GM12878 (cell line): ENCODE measurements at regions not wholly inside any gene's neighbourhood (a gene's known extent, or its start where the extent isn't known, plus 50 kb on each side); places are given as distances from the start of the nearest gene placed in this dataset.

Experiments
- ATF2 ChIP-seq: IDR thresholded peaks from 2 replicates; pipeline ENCODE4 v1.6.1; 2012; ENCODE audit warnings: low read length, inconsistent platforms
- CHD1 ChIP-seq: IDR thresholded peaks from 2 replicates; pipeline ENCODE4 v1.6.1; 2012; ENCODE audit warnings: low read depth, low read length, improper control_type of control experiment
- CTCF ChIP-seq, 3 experiments: IDR thresholded peaks in 2 of 3; conservative IDR thresholded peaks in 1 of 3; 2 replicates each; pipeline ENCODE4 v1.5.1; 2011; ENCODE audit warnings: low read depth in 3 of 3, low read length in 3 of 3, mild to moderate bottlenecking in 3 of 3, control low read depth in 2 of 3, moderate library complexity in 2 of 3, inconsistent platforms in 1 of 3, mixed read lengths in 1 of 3; ENCODE audit not compliant: control insufficient read depth in 2 of 3, insufficient read depth in 1 of 3; ENCODE audit errors: extremely low read depth in 1 of 3
- E2F8 ChIP-seq: fragments of 450-650 bp; IDR thresholded peaks from 2 replicates; pipeline ENCODE4 v1.6.1; 2018; ENCODE audit warnings: mild to moderate bottlenecking, low read depth, moderate library complexity; ENCODE audit not compliant: partially characterized antibody
- EZH2 ChIP-seq: IDR thresholded peaks from 2 replicates; pipeline ENCODE4 v1.6.1; 2012; ENCODE audit warnings: low read depth, mild to moderate bottlenecking, control low read depth, inconsistent platforms, low read length, borderline replicate concordance; ENCODE audit not compliant: control insufficient read depth
- KDM1A ChIP-seq: fragments of 200-600 bp; sonication (generic); IDR thresholded peaks from 2 replicates; pipeline ENCODE4 v1.6.1; 2016; ENCODE audit warnings: borderline replicate concordance
- MEF2A ChIP-seq: IDR thresholded peaks from 2 replicates; pipeline ENCODE4 v1.6.1; 2011; ENCODE audit warnings: low read depth, mild to moderate bottlenecking, low read length, moderate library complexity; ENCODE audit not compliant: insufficient read depth
- NR2C2 ChIP-seq: IDR thresholded peaks from 2 replicates; pipeline ENCODE4 v1.6.1; 2011; ENCODE audit warnings: borderline replicate concordance, low read depth; ENCODE audit not compliant: control insufficient read depth, insufficient read length
- POLR2A ChIP-seq: IDR thresholded peaks from 2 replicates; pipeline ENCODE4 v1.6.1; 2011; ENCODE audit warnings: low read depth, mild to moderate bottlenecking, low read length
- POLR2AphosphoS2 ChIP-seq: IDR thresholded peaks from 2 replicates; pipeline ENCODE4 v1.6.1; 2011; ENCODE audit warnings: low read depth, mild to moderate bottlenecking, low read length, improper control_type of control experiment, moderate library complexity
- RAD21 ChIP-seq: IDR thresholded peaks from 2 replicates; pipeline ENCODE4 v1.6.1; 2011; ENCODE audit warnings: mild to moderate bottlenecking, low read depth, low read length, moderate library complexity; ENCODE audit not compliant: insufficient read depth
- YY1 ChIP-seq: IDR thresholded peaks from 2 replicates; pipeline ENCODE4 v1.6.1; 2011; ENCODE audit warnings: low read depth, mild to moderate bottlenecking, low read length

GRCh38 chr12:33184161-33184560, 255.5 kb downstream of the SYT10 start:
- TF ChIP-seq CHD1 (no peak), POLR2A (no peak), EZH2 (no peak), CTCF (IDR thresholded peaks at IDR 0.05 in 2 of 3, conservative IDR thresholded peaks at IDR 0.05 in 1 of 3; ENCODE audit: control insufficient read depth in 2 of 3, extremely low read depth in 1 of 3, insufficient read depth in 1 of 3, low read depth in 3 of 3, low read length in 3 of 3) (no peak), ATF2 (no peak), POLR2AphosphoS2 (no peak), YY1 (no peak), MEF2A (no peak), NR2C2 (no peak), E2F8 (no peak), RAD21 (no peak), KDM1A (no peak)
